ENCODE measurements at regions not wholly inside any gene's neighbourhood (a gene's known extent, or its start where the extent isn't known, plus 50 kb on each side); places are given as distances from the start of the nearest gene placed in this dataset.

DNA sequence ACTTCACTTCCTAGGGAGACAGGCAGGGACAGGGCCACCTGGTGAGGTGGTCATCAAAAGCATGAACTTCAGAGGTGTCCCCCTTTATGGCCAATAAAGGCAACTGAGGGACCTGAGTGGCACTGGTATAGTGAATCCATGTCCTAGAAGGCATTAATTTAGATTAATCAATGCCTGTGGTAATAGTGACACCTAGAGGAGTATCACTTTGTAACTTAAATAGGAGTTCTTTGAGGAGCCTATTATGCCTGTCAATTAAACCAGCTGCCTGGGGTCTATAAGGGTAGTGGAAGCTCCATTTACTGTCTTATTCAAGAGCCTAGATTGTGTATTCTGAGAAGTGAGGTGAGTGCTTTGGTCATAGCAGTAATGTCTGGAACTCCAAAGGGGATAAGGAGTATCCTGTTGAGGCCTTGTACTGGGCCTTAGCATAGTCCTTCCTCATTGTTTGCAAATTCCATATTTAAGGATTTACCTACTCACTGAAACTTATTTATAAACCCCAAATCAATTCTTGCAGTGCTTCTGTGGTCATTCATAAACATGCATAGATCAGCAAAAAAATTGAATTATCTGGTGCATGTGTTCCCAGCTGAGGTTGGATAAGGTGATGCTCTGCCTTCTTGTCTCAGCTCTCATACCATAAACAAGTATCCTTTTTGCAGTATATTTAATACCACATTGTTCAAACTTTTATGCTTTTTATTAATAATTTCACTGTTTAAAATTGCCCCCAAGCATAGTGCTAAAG, 213.8 kb upstream of the RADX start:
- H3K4me3 ChIP-seq (ENCODE audit: low read depth, low read length), result no peak overlapping the region
- peaks cover 7% of the 10 kb centered on the region for H3K27me3 ChIP-seq (ENCODE audit: insufficient read depth, low read depth, severe bottlenecking)
- no peaks in the 10 kb centered on the region for H3K9me3 ChIP-seq (ENCODE audit: severe bottlenecking)
- H3K27ac ChIP-seq, result no peak overlapping the region
- H3K36me3 ChIP-seq, result no peaks in the 10 kb centered on the region
- DNase-seq, result no peak
- TF ChIP-seq CTCF (IDR thresholded peaks at IDR 0.05; ENCODE audit: low read depth, low read length), result no peak

DNA sequence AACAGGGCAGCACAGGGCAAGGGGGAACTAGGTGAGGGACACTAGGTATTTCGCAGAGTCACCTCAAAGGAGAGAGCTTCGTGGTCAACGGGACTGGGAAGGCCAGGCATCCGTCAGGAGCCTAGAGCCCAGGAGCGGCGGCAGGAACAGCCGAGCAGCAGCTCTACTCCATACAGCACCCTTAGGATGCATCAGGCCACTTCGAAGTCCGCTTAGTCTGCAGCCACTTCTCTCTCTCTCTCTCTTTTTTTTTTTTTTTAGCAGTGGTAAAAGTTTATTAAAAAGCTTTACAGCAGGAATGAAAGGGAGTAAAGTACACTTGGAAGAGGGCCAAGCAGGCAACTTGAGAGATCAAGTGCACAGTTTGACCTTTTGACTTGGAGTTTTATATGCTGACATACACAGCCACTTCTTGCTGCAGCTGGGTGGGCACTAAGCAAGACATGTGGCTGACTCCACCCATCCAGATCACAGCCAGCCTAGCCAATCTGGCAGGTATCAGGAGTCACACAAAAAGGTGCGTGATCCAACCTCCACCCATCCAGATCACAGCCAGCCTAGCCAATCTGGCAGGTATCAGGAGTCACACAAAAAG, 209.7 kb upstream of the RADX start:
- TF ChIP-seq CTCF (IDR thresholded peaks at IDR 0.05; ENCODE audit: low read depth, low read length), result no peak
- peaks cover 3% of the 10 kb centered on the region for H3K27me3 ChIP-seq (ENCODE audit: insufficient read depth, low read depth, severe bottlenecking)
- no peak for DNase-seq
- no peak overlapping the region for H3K4me3 ChIP-seq (ENCODE audit: low read depth, low read length)
- no peak overlapping the region for H3K27ac ChIP-seq
- no peaks in the 10 kb centered on the region for H3K36me3 ChIP-seq
- no peaks in the 10 kb centered on the region for H3K9me3 ChIP-seq (ENCODE audit: severe bottlenecking)

- no peak overlapping the region for H3K27ac ChIP-seq
- H3K36me3 ChIP-seq, result no peaks in the 10 kb centered on the region
- H3K9me3 ChIP-seq (ENCODE audit: severe bottlenecking), result no peaks in the 10 kb centered on the region
- TF ChIP-seq CTCF (IDR thresholded peaks at IDR 0.05; ENCODE audit: low read depth, low read length), result no peak
- DNase-seq, result no peak
- peaks cover 14% of the 10 kb centered on the region for H3K27me3 ChIP-seq (ENCODE audit: insufficient read depth, low read depth, severe bottlenecking)
- H3K4me3 ChIP-seq (ENCODE audit: low read depth, low read length), result no peak overlapping the region
These were observed 207.3 kb upstream of the RADX start for GRCh38 chrX:106404512-106404911.

- H3K36me3 ChIP-seq, result no peaks in the 10 kb centered on the region
- no peaks in the 10 kb centered on the region for H3K27me3 ChIP-seq (ENCODE audit: insufficient read depth, low read depth, severe bottlenecking)
- H3K27ac ChIP-seq, result no peak overlapping the region
- TF ChIP-seq CTCF (IDR thresholded peaks at IDR 0.05; ENCODE audit: low read depth, low read length), result peak; percentile 53
- H3K9me3 ChIP-seq (ENCODE audit: severe bottlenecking), result no peaks in the 10 kb centered on the region
- H3K4me3 ChIP-seq (ENCODE audit: low read depth, low read length), result no peak overlapping the region
- peak; percentile 11 for DNase-seq
These were observed 196.4 kb upstream of the RADX start for GRCh38 chrX:106415276-106415895.

- Histone ChIP-seq H3K36me3 (no peaks in the 10 kb centered on the region), H3K4me3 (ENCODE audit: low read depth, low read length) (no peak overlapping the region), H3K27ac (no peak overlapping the region), H3K27me3 (ENCODE audit: insufficient read depth, low read depth, severe bottlenecking) (peaks cover 15% of the 10 kb centered on the region), H3K9me3 (ENCODE audit: severe bottlenecking) (no peaks in the 10 kb centered on the region)
- DNase-seq, result no peak
- TF ChIP-seq CTCF (IDR thresholded peaks at IDR 0.05; ENCODE audit: low read depth, low read length), result no peak
These were observed 175.1 kb upstream of the RADX start for GRCh38 chrX:106436691-106437090.

Data from WERI-Rb-1 (cell line).